ENCODE measurements at regions not wholly inside any gene's neighbourhood (a gene's known extent, or its start where the extent isn't known, plus 50 kb on each side); places are given as distances from the start of the nearest gene placed in this dataset.

- TF ChIP-seq ZNF76 (tag by site-specific recombination; IDR thresholded peaks at IDR 0.05; ENCODE audit: borderline replicate concordance, low read depth) (no peak), HOXA7 (CRISPR knock-in tag; IDR thresholded peaks at IDR 0.05; ENCODE audit: borderline replicate concordance) (no peak), ZNF747 (tag by site-specific recombination; IDR thresholded peaks at IDR 0.05) (no peak)
These were observed 217.8 kb upstream of the IRX3 start for GRCh38 chr16:54504372-54504771.
